ENCODE measurements at regions not wholly inside any gene's neighbourhood (a gene's known extent, or its start where the extent isn't known, plus 50 kb on each side); places are given as distances from the start of the nearest gene placed in this dataset.

GRCh38 chr2:66059332-66059731 is 375.6 kb upstream of the MEIS1 start:
- Histone ChIP-seq H3K36me3 (ENCODE audit: insufficient read depth, low read length, poor library complexity, severe bottlenecking) (no peaks in the 10 kb centered on the region), H3K4me1 (ENCODE audit: insufficient read depth, low read length, poor library complexity, severe bottlenecking) (no peaks in the 10 kb centered on the region), H3K9me3 (ENCODE audit: low read depth, low read length, poor library complexity, severe bottlenecking) (no peaks in the 10 kb centered on the region), H3K4me3 (ENCODE audit: low read depth, low read length, poor library complexity, severe bottlenecking) (no peak overlapping the region), H3K27me3 (replicated peaks; ENCODE audit: insufficient read depth, low read depth, low read length, poor library complexity) (no peaks in the 10 kb centered on the region), H3K27ac (ENCODE audit: low read depth, low read length, poor library complexity, severe bottlenecking) (no peak overlapping the region)
- TF ChIP-seq EZH2 (IDR thresholded peaks at IDR 0.05; ENCODE audit: borderline replicate concordance, low read depth, low read length, poor library complexity, severe bottlenecking), result no peak
- DNase-seq (ENCODE audit: low spot score), result no peak
- ChIA-PET CTCF (no interaction called here), POLR2A (ENCODE audit: low non-redundant PET) (no interaction called here)
- no TSS peak for BruUV-seq (replicated peaks)
- intact Hi-C loops (cut with micrococcal nuclease; ENCODE audit: unreplicated experiment), result no loop called here

- no peak for DNase-seq (ENCODE audit: low spot score)
- no peaks in the 10 kb centered on the region for H3K27me3 ChIP-seq (replicated peaks; ENCODE audit: insufficient read depth, low read depth, low read length, poor library complexity)
- no TSS peak for BruUV-seq (replicated peaks)
- no peaks in the 10 kb centered on the region for H3K9me3 ChIP-seq (ENCODE audit: low read depth, low read length, poor library complexity, severe bottlenecking)
- CTCF ChIA-PET, result no interaction called here
- no peak for TF ChIP-seq CTCF (conservative IDR thresholded peaks at IDR 0.05; ENCODE audit: low read depth, low read length)
- no peak for TF ChIP-seq EZH2 (IDR thresholded peaks at IDR 0.05; ENCODE audit: borderline replicate concordance, low read depth, low read length, poor library complexity, severe bottlenecking)
- POLR2A ChIA-PET (ENCODE audit: low non-redundant PET), result no interaction called here
- intact Hi-C loops (cut with micrococcal nuclease; ENCODE audit: unreplicated experiment), result no loop called here
- no peak overlapping the region for H3K4me3 ChIP-seq (ENCODE audit: low read depth, low read length, poor library complexity, severe bottlenecking)
- no peaks in the 10 kb centered on the region for H3K36me3 ChIP-seq (ENCODE audit: insufficient read depth, low read length, poor library complexity, severe bottlenecking)
- H3K27ac ChIP-seq (ENCODE audit: low read depth, low read length, poor library complexity, severe bottlenecking), result no peak overlapping the region
- H3K4me1 ChIP-seq (ENCODE audit: insufficient read depth, low read length, poor library complexity, severe bottlenecking), result no peaks in the 10 kb centered on the region
Observed at GRCh38 chr2:66058675-66059074, 376.2 kb upstream of the MEIS1 start.

GRCh38 chr2:66057844-66058243 is 377.1 kb upstream of the MEIS1 start:
- no peaks in the 10 kb centered on the region for H3K9me3 ChIP-seq (ENCODE audit: low read depth, low read length, poor library complexity, severe bottlenecking)
- TF ChIP-seq EZH2 (IDR thresholded peaks at IDR 0.05; ENCODE audit: borderline replicate concordance, low read depth, low read length, poor library complexity, severe bottlenecking), result no peak
- DNase-seq (ENCODE audit: low spot score), result no peak
- intact Hi-C loops (cut with micrococcal nuclease; ENCODE audit: unreplicated experiment), result no loop called here
- no peaks in the 10 kb centered on the region for H3K36me3 ChIP-seq (ENCODE audit: insufficient read depth, low read length, poor library complexity, severe bottlenecking)
- no TSS peak for BruUV-seq (replicated peaks)
- no peaks in the 10 kb centered on the region for H3K4me1 ChIP-seq (ENCODE audit: insufficient read depth, low read length, poor library complexity, severe bottlenecking)
- no peak overlapping the region for H3K27ac ChIP-seq (ENCODE audit: low read depth, low read length, poor library complexity, severe bottlenecking)
- CTCF ChIA-PET, result no interaction called here
- H3K27me3 ChIP-seq (replicated peaks; ENCODE audit: insufficient read depth, low read depth, low read length, poor library complexity), result no peaks in the 10 kb centered on the region
- POLR2A ChIA-PET (ENCODE audit: low non-redundant PET), result no interaction called here
- H3K4me3 ChIP-seq (ENCODE audit: low read depth, low read length, poor library complexity, severe bottlenecking), result no peak overlapping the region

- ChIA-PET POLR2A (ENCODE audit: low non-redundant PET) (no interaction called here), CTCF (no interaction called here)
- intact Hi-C loops (cut with micrococcal nuclease; ENCODE audit: unreplicated experiment), result no loop called here
- Histone ChIP-seq H3K4me3 (ENCODE audit: low read depth, low read length, poor library complexity, severe bottlenecking) (no peak overlapping the region), H3K4me1 (ENCODE audit: insufficient read depth, low read length, poor library complexity, severe bottlenecking) (no peaks in the 10 kb centered on the region), H3K27me3 (replicated peaks; ENCODE audit: insufficient read depth, low read depth, low read length, poor library complexity) (no peaks in the 10 kb centered on the region), H3K36me3 (ENCODE audit: insufficient read depth, low read length, poor library complexity, severe bottlenecking) (no peaks in the 10 kb centered on the region), H3K9me3 (ENCODE audit: low read depth, low read length, poor library complexity, severe bottlenecking) (no peaks in the 10 kb centered on the region), H3K27ac (ENCODE audit: low read depth, low read length, poor library complexity, severe bottlenecking) (no peak overlapping the region)
- DNase-seq (ENCODE audit: low spot score), result no peak
- no peak for TF ChIP-seq CTCF (conservative IDR thresholded peaks at IDR 0.05; ENCODE audit: low read depth, low read length)
- no peak for TF ChIP-seq EZH2 (IDR thresholded peaks at IDR 0.05; ENCODE audit: borderline replicate concordance, low read depth, low read length, poor library complexity, severe bottlenecking)
- no TSS peak for BruUV-seq (replicated peaks)
Observed at GRCh38 chr2:66050392-66050791, 384.5 kb upstream of the MEIS1 start.
